Keratinocyte (primary cell): ENCODE measurements at regions not wholly inside any gene's neighbourhood (a gene's known extent, or its start where the extent isn't known, plus 50 kb on each side); places are given as distances from the start of the nearest gene placed in this dataset.

Experiments
- EZH2 ChIP-seq: IDR thresholded peaks from one replicate; pipeline ENCODE4 v1.6.1; 2012; ENCODE audit warnings: inconsistent platforms, mild to moderate bottlenecking, low read length, moderate library complexity
- TF ChIP-seq, protein P1 (sequence below), 3 experiments: IDR thresholded peaks in 1 of 3; conservative IDR thresholded peaks in 1 of 3; optimal IDR thresholded peaks in 1 of 3; 2 replicates in 2 of 3; 3 replicates in 1 of 3; pipeline versions ENCODE3 to v1.5.1; 2011; ENCODE audit warnings: low read length in 3 of 3, mild to moderate bottlenecking in 3 of 3, moderate library complexity in 2 of 3, control low read depth in 1 of 3, inconsistent platforms in 1 of 3; ENCODE audit not compliant: insufficient read depth in 2 of 3; ENCODE audit errors: extremely low read depth in 1 of 3

DNA sequence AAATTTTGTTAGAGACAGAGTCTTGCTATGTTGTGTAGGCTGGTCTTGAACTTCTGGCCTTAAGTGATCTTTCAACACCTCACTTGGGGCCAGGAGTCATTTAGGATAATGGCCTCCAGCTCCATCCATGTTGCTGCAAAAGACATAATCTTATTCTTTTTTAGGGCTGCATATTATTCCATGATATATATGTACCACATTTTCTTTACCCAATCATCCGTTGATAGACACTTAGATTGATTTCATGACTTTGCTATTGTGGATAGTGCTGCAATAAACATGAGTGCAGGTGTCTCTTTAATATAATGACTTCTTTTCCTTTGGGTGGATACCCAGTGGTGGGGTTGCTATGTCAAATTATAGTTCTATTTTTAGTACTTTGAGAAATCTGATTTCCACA is 140.9 kb upstream of the LCORL start:
- TF ChIP-seq, protein P1, sequence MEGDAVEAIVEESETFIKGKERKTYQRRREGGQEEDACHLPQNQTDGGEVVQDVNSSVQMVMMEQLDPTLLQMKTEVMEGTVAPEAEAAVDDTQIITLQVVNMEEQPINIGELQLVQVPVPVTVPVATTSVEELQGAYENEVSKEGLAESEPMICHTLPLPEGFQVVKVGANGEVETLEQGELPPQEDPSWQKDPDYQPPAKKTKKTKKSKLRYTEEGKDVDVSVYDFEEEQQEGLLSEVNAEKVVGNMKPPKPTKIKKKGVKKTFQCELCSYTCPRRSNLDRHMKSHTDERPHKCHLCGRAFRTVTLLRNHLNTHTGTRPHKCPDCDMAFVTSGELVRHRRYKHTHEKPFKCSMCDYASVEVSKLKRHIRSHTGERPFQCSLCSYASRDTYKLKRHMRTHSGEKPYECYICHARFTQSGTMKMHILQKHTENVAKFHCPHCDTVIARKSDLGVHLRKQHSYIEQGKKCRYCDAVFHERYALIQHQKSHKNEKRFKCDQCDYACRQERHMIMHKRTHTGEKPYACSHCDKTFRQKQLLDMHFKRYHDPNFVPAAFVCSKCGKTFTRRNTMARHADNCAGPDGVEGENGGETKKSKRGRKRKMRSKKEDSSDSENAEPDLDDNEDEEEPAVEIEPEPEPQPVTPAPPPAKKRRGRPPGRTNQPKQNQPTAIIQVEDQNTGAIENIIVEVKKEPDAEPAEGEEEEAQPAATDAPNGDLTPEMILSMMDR (optimal IDR thresholded peaks at IDR 0.05 in 1 of 3, IDR thresholded peaks at IDR 0.05 in 1 of 3, conservative IDR thresholded peaks at IDR 0.05 in 1 of 3; ENCODE audit: extremely low read depth in 1 of 3, insufficient read depth in 2 of 3, low read length in 3 of 3): no peak
- TF ChIP-seq EZH2: no peak
